K562 (cell line): ENCODE measurements at regions not wholly inside any gene's neighbourhood (a gene's known extent, or its start where the extent isn't known, plus 50 kb on each side); places are given as distances from the start of the nearest gene placed in this dataset.

ENCODE experiments used
- ATAC-seq: fragments of 200-7000 bp; cut with Tn5 transposase; 3 replicates; pipeline ENCODE4 v1.9.1; 2020; ENCODE audit warnings: moderate library complexity
- BruUV-seq: library from RNA; stranded (reverse); fragments of 400-500 nt; replicated peaks from 2 replicates; lab custom pipeline; 2021; lab: Mats Ljungman, UMichigan
- CTCF ChIA-PET: fragments of 300-600 bp; formaldehyde crosslinking; extraction: SDS; loops from one replicate; lab custom pipeline; 2021; ENCODE audit warnings: low intra/inter-chr PET ratio; lab: Yijun Ruan, JAX
- POLR2A ChIA-PET: fragments of 300-600, 350-650 bp; sonication (Branson Sonifier 250); formaldehyde crosslinking; extraction: SDS; loops from one replicate; lab custom pipeline; 2021; ENCODE audit warnings: antibody characterized with exemption, inconsistent platforms; lab: Yijun Ruan, JAX
- DNase-seq, 4 experiments: peaks; one replicate each; pipeline versions ENCODE4 v3.0.0 to v3.0.0-alpha.2; 2011 to 2018; ENCODE audit warnings: low spot score in 3 of 4, mixed read lengths in 3 of 4; ENCODE audit errors: extremely low read depth in 1 of 4
- FAIRE-seq: peaks from 2 replicates; lab custom pipeline; 2011; peaks lifted over from hg19 to GRCh38; lab: Jason Lieb, UNC
- H2AFZ ChIP-seq: 2 replicates; pipeline ENCODE4 v1.6.0; 2011; ENCODE audit warnings: low read depth, low read length, control low read depth, inconsistent platforms
- H3K27ac ChIP-seq: fragments of 200-600 bp; 3 replicates; pipeline ENCODE4 v1.8.0; 2011; ENCODE audit warnings: low read depth, mild to moderate bottlenecking, control low read depth, inconsistent platforms, low read length, moderate library complexity, mixed read lengths; ENCODE audit errors: extremely low read depth
- H3K27me3 ChIP-seq, 2 experiments: fragments of 300-600 bp in 1 of 2; 2 replicates in 1 of 2; 3 replicates in 1 of 2; pipeline versions ENCODE4 v1.6.0 to v1.8.0; 2011; ENCODE audit warnings: inconsistent platforms in 2 of 2, low read length in 2 of 2, mild to moderate bottlenecking in 1 of 2, mixed read lengths in 1 of 2, moderate library complexity in 1 of 2; ENCODE audit not compliant: control insufficient read depth in 2 of 2, insufficient read depth in 2 of 2
- H3K36me3 ChIP-seq: fragments of 300-600 bp; 3 replicates; pipeline ENCODE4 v1.8.0; 2011; ENCODE audit warnings: mild to moderate bottlenecking, low read length, inconsistent platforms; ENCODE audit not compliant: control insufficient read depth, insufficient read depth
- H3K4me1 ChIP-seq, 2 experiments: fragments of 200-600 bp in 1 of 2; replicated peaks in 1 of 2; 2 replicates in 1 of 2; 3 replicates in 1 of 2; pipeline versions ENCODE4 v1.5.1 to v1.8.0; 2011; ENCODE audit warnings: inconsistent platforms in 2 of 2, low read length in 2 of 2, mild to moderate bottlenecking in 1 of 2, mixed read lengths in 1 of 2, moderate library complexity in 1 of 2; ENCODE audit not compliant: control insufficient read depth in 2 of 2, insufficient read depth in 2 of 2
- H3K4me2 ChIP-seq: 2 replicates; pipeline ENCODE4 v1.6.1; 2011; ENCODE audit warnings: low read length, control low read depth, inconsistent platforms, mixed read lengths; ENCODE audit not compliant: insufficient read depth
- H3K4me3 ChIP-seq: fragments of 200-600 bp; sonication (generic), shearing (Covaris generic); 2 replicates; pipeline ENCODE4 v1.5.1; 2016; ENCODE audit warnings: control low read depth, inconsistent platforms
- H3K79me2 ChIP-seq: fragments of 200-600 bp; 3 replicates; pipeline ENCODE4 v1.8.0; 2011; ENCODE audit warnings: low read length, inconsistent platforms; ENCODE audit not compliant: control insufficient read depth, insufficient read depth
- H3K9ac ChIP-seq, 2 experiments: 2 replicates each; pipeline versions ENCODE4 v1.6.0 to v1.6.1; 2011; ENCODE audit warnings: low read depth in 2 of 2, low read length in 2 of 2, control low read depth in 1 of 2, inconsistent platforms in 1 of 2, mild to moderate bottlenecking in 1 of 2, mixed read lengths in 1 of 2; ENCODE audit not compliant: insufficient read depth in 1 of 2
- H3K9me1 ChIP-seq: one replicate; pipeline ENCODE4 v1.6.0; 2011; ENCODE audit warnings: inconsistent platforms, mild to moderate bottlenecking, low read length, moderate library complexity; ENCODE audit not compliant: control insufficient read depth, insufficient read depth
- H3K9me3 ChIP-seq: replicated peaks from 2 replicates; pipeline ENCODE4 v1.5.1; 2011; ENCODE audit warnings: low read depth, low read length, inconsistent platforms; ENCODE audit not compliant: control insufficient read depth, insufficient read depth
- H4K20me1 ChIP-seq: replicated peaks from 2 replicates; pipeline ENCODE4 v1.6.1; 2011; ENCODE audit warnings: low read length, inconsistent platforms, mixed read lengths; ENCODE audit not compliant: control insufficient read depth, insufficient read depth
- ARID4B ChIP-seq: sonication (generic); formaldehyde crosslinking; IDR thresholded peaks from 2 replicates; pipeline ENCODE4 v1.8.0; 2022; ENCODE audit warnings: mild to moderate bottlenecking, missing genetic modification reagents
- ATF3 ChIP-seq, 2 experiments: fragments of 450-650 bp in 1 of 2; sonication (generic) in 1 of 2; formaldehyde crosslinking in 1 of 2; IDR thresholded peaks in 1 of 2; conservative IDR thresholded peaks in 1 of 2; 2 replicates each; pipeline versions ENCODE4 v1.6.1 to v1.8.1; 2016 to 2023; ENCODE audit warnings: mild to moderate bottlenecking in 2 of 2, moderate library complexity in 2 of 2, inconsistent platforms in 1 of 2, missing genetic modification reagents in 1 of 2
- BDP1 ChIP-seq: IDR thresholded peaks from 3 replicates; pipeline ENCODE4 v1.6.1; 2011; ENCODE audit not compliant: insufficient read length, insufficient read depth
- CBX1 ChIP-seq: sonication (generic); IDR thresholded peaks from 2 replicates; pipeline ENCODE4 v1.6.1; 2016; ENCODE audit warnings: antibody characterized with exemption, low read depth, mild to moderate bottlenecking
- KDM5B ChIP-seq: fragments of 200-600 bp; sonication (generic); IDR thresholded peaks from 2 replicates; pipeline ENCODE4 v1.6.1; 2012; ENCODE audit warnings: low read depth, mild to moderate bottlenecking, moderate library complexity, low read length, control low read depth, inconsistent platforms; ENCODE audit not compliant: insufficient replicate concordance
- VEZF1 ChIP-seq: fragments of 200-800 bp; sonication (Bioruptor generic); IDR thresholded peaks from 2 replicates; pipeline ENCODE4 v1.6.1; 2017; ENCODE audit warnings: missing genetic modification characterization, missing compliant biosample characterization
- ZNF316 ChIP-seq: fragments of 450-650 bp; IDR thresholded peaks from 2 replicates; pipeline ENCODE4 v1.6.1; 2016
- ZNF609 ChIP-seq: sonication (generic); formaldehyde crosslinking; IDR thresholded peaks from 2 replicates; pipeline ENCODE4 v1.8.1; 2023; ENCODE audit warnings: missing genetic modification reagents, mild to moderate bottlenecking, borderline replicate concordance
- WGBS: fragments of 100-300 bp; shearing (Covaris generic); methylation state at CpG from one replicate; pipeline ENCODE4 v1.1.6; 2016; ENCODE audit warnings: low coverage, mixed read lengths; ENCODE audit not compliant: insufficient coverage; ENCODE audit errors: missing lambda C conversion rate; 5-methylcytosine and 5-hydroxymethylcytosine counted together
- in situ Hi-C: fragments of 300-500 bp; cut with MboI; formaldehyde crosslinking; loops from 4 replicates; pipeline ENCODE4 v1.15.0; 2018; ENCODE audit warnings: inconsistent platforms, mixed read lengths
- intact Hi-C: fragments of 100-400 bp; cut with micrococcal nuclease; formaldehyde crosslinking; loops from 2 replicates; pipeline ENCODE4 v1.14.2; 2022

GRCh38 chr2:67689651-67690050 lies 292.5 kb downstream of the ETAA1 start:
- CTCF ChIA-PET = no interaction called here
- no peaks in the 10 kb centered on the region for H3K9me3 ChIP-seq
- no peaks in the 10 kb centered on the region for H4K20me1 ChIP-seq
- 0% methylated on average over 1 of the region's 1 CpG for WGBS
- DNase-seq = no peak
- FAIRE-seq = no peak
- H3K9me1 ChIP-seq = no peaks in the 10 kb centered on the region
- H3K27me3 ChIP-seq = no peaks in the 10 kb centered on the region
- H3K4me1 ChIP-seq = no peaks in the 10 kb centered on the region; a peak in 1 of 5 replicates
- intact Hi-C loops = no loop called here
- H3K79me2 ChIP-seq = no peaks in the 10 kb centered on the region
- ATAC-seq = no peak
- H2AFZ ChIP-seq = no peak overlapping the region
- H3K4me2 ChIP-seq = no peak overlapping the region
- H3K36me3 ChIP-seq = no peaks in the 10 kb centered on the region
- no peak overlapping the region for H3K4me3 ChIP-seq
- H3K9ac ChIP-seq = no peak overlapping the region
- POLR2A ChIA-PET = no interaction called here
- no TSS peak for BruUV-seq
- in situ Hi-C loops = no loop called here
- H3K27ac ChIP-seq = no peak overlapping the region
- TF ChIP-seq ZNF316 (no peak), BDP1 (no peak), ZNF609 (CRISPR knock-in tag) (no peak), KDM5B (no peak), ATF3 (IDR thresholded peaks at IDR 0.05) (no peak), ATF3 (CRISPR knock-in tag; conservative IDR thresholded peaks at IDR 0.05) (no peak), VEZF1 (no peak), ARID4B (CRISPR knock-in tag) (no peak), CBX1 (no peak)
